ENCODE measurements at regions not wholly inside any gene's neighbourhood (a gene's known extent, or its start where the extent isn't known, plus 50 kb on each side); places are given as distances from the start of the nearest gene placed in this dataset.

- Mint-ChIP-seq H3K27me3 (ENCODE audit: low read depth) (no peaks in the 10 kb centered on the region), H3K9me3 (peaks cover 4% of the 10 kb centered on the region), H3K27ac (no peak overlapping the region), H3K4me1 (ENCODE audit: low read depth) (no peaks in the 10 kb centered on the region), H3K4me3 (no peak overlapping the region), H3K36me3 (ENCODE audit: low read depth) (no peaks in the 10 kb centered on the region)
Observed at GRCh38 chr12:19841451-19841850, 402.2 kb downstream of the AEBP2 start.

DNA sequence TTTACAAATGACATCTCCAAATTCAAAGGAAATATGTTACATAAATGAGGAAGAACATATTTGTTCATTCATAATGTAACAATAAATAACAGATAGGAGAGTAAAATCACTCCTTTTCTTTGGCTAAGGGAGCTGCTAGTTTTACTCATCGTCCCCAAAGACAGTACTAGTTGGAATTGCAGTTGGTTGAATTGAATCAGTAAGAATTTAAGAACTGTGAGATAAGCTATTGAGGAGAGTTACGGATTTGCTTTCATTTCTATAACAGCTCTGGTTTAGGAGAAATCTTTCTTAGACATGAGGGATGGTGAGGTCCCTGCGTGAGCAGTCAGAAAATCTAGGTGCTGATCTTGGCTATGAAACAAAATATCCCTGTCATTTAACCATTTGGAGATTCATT is 402.8 kb downstream of the AEBP2 start:
- Mint-ChIP-seq H3K27ac (no peak overlapping the region), H3K36me3 (ENCODE audit: low read depth) (no peaks in the 10 kb centered on the region), H3K9me3 (peaks cover 4% of the 10 kb centered on the region), H3K27me3 (ENCODE audit: low read depth) (no peaks in the 10 kb centered on the region), H3K4me1 (ENCODE audit: low read depth) (no peaks in the 10 kb centered on the region), H3K4me3 (no peak overlapping the region)

GRCh38 chr12:19844224-19844623 is 404.9 kb downstream of the AEBP2 start:
- no peaks in the 10 kb centered on the region for H3K36me3 Mint-ChIP-seq (ENCODE audit: low read depth)
- no peaks in the 10 kb centered on the region for H3K9me3 Mint-ChIP-seq
- no peaks in the 10 kb centered on the region for H3K27me3 Mint-ChIP-seq (ENCODE audit: low read depth)
- no peaks in the 10 kb centered on the region for H3K4me1 Mint-ChIP-seq (ENCODE audit: low read depth)
- no peak overlapping the region for H3K27ac Mint-ChIP-seq
- no peak overlapping the region for H3K4me3 Mint-ChIP-seq

DNA sequence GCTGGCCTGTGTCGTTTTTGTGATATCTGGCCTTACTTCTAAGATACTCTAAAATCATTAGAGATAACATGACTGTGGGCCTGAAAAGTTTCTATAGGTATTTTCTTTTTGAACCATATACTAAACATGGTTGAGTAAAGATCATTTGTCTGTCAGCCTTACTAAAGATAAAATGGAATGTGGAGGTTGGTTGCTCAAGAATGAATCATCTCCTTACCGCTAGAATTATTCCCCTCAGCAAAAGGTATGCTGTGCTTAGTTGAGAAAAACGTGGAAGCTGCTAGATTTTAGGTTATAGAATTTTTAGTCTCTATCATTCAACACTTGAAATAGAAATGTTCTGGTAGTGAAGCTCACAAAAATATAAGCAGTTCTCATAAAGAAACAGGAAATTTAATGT is 407.3 kb downstream of the AEBP2 start:
- no peaks in the 10 kb centered on the region for H3K4me1 Mint-ChIP-seq (ENCODE audit: low read depth)
- H3K4me3 Mint-ChIP-seq = no peak overlapping the region
- peaks cover 6% of the 10 kb centered on the region for H3K9me3 Mint-ChIP-seq
- H3K27ac Mint-ChIP-seq = no peak overlapping the region
- no peaks in the 10 kb centered on the region for H3K36me3 Mint-ChIP-seq (ENCODE audit: low read depth)
- no peaks in the 10 kb centered on the region for H3K27me3 Mint-ChIP-seq (ENCODE audit: low read depth)

DNA sequence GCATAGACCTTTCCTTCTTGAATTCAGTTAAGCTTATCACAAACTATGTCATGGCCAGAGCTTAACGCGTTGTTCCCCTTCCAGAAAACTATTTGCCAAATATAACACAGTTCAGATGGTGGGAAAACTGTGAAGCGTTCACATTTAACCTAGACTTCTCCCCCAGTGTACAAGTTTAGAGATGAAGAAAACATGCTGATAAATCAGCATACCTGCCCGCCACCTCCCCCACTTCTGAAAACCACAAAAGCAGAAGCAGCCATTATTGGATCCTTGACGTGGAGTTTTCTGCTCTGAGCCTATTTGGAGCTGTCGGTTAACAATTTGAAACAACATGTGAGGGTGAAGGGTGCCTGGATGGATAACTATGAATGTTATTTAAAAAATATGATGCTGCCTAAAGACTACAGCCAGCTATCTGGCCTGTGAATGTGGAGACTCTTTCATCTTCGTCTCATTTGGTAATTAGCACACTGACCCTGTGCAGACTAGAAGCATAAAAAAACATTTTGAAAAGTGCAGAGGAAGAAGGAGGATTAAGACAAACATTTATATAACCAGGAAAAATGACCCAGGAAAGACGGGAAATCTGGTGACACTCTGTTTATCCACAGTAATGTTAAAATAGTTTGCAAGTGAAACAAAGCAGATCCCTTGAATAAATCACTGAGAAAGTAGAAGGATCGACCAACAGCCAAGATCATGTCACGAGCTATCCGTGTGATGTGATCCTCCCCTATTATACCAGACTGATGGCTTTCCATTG is 408.2 kb downstream of the AEBP2 start:
- H3K27ac Mint-ChIP-seq = no peak overlapping the region
- no peaks in the 10 kb centered on the region for H3K36me3 Mint-ChIP-seq (ENCODE audit: low read depth)
- no peak overlapping the region for H3K4me3 Mint-ChIP-seq
- peaks cover 7% of the 10 kb centered on the region for H3K9me3 Mint-ChIP-seq
- no peaks in the 10 kb centered on the region for H3K27me3 Mint-ChIP-seq (ENCODE audit: low read depth)
- no peaks in the 10 kb centered on the region for H3K4me1 Mint-ChIP-seq (ENCODE audit: low read depth)

GRCh38 chr12:19848421-19848820 is 409.1 kb downstream of the AEBP2 start:
- Mint-ChIP-seq H3K27me3 (ENCODE audit: low read depth) (no peaks in the 10 kb centered on the region), H3K4me1 (ENCODE audit: low read depth) (no peaks in the 10 kb centered on the region)

DNA sequence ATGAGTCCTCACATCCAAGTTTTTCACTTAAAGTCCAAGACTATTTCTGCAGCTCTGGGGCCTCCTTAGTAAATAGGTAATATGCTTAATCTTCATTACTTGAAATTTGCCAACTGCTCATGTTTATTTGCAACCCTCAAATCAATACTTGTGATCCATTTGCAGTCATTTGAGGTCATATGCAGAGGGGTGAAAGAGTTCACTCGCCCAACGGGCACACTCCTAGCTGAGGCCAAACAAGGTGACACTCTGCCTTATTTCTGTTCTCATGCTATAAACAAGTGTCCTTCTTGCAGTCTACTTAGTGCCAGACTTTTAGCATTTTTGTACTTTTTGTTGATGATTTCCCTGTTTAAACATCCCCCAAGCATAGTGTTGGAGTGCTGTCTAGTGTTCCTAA is 409.9 kb downstream of the AEBP2 start:
- no peak overlapping the region for H3K4me3 Mint-ChIP-seq
- H3K36me3 Mint-ChIP-seq (ENCODE audit: low read depth) = no peaks in the 10 kb centered on the region
- no peaks in the 10 kb centered on the region for H3K27me3 Mint-ChIP-seq (ENCODE audit: low read depth)
- H3K9me3 Mint-ChIP-seq = peaks cover 14% of the 10 kb centered on the region
- H3K27ac Mint-ChIP-seq = no peak overlapping the region
- H3K4me1 Mint-ChIP-seq (ENCODE audit: low read depth) = no peaks in the 10 kb centered on the region

More at GRCh38 chr12:19848421-19848820, 409.1 kb downstream of the AEBP2 start:
- Mint-ChIP-seq H3K36me3 (ENCODE audit: low read depth) (no peaks in the 10 kb centered on the region), H3K4me3 (no peak overlapping the region), H3K27ac (no peak overlapping the region), H3K9me3 (peaks cover 14% of the 10 kb centered on the region)

- peaks cover 14% of the 10 kb centered on the region for H3K9me3 Mint-ChIP-seq
- no peaks in the 10 kb centered on the region for H3K36me3 Mint-ChIP-seq (ENCODE audit: low read depth)
- no peak overlapping the region for H3K4me3 Mint-ChIP-seq
- no peaks in the 10 kb centered on the region for H3K4me1 Mint-ChIP-seq (ENCODE audit: low read depth)
- H3K27me3 Mint-ChIP-seq (ENCODE audit: low read depth) = no peaks in the 10 kb centered on the region
- no peak overlapping the region for H3K27ac Mint-ChIP-seq
Observed at GRCh38 chr12:19850346-19851065, 411.2 kb downstream of the AEBP2 start.

GRCh38 chr12:19852100-19852855 is 413.0 kb downstream of the AEBP2 start:
- no peaks in the 10 kb centered on the region for H3K4me1 Mint-ChIP-seq (ENCODE audit: low read depth)
- H3K27ac Mint-ChIP-seq = no peak overlapping the region
- no peaks in the 10 kb centered on the region for H3K36me3 Mint-ChIP-seq (ENCODE audit: low read depth)
- no peaks in the 10 kb centered on the region for H3K27me3 Mint-ChIP-seq (ENCODE audit: low read depth)
- no peak overlapping the region for H3K4me3 Mint-ChIP-seq
- H3K9me3 Mint-ChIP-seq = peaks cover 21% of the 10 kb centered on the region

DNA sequence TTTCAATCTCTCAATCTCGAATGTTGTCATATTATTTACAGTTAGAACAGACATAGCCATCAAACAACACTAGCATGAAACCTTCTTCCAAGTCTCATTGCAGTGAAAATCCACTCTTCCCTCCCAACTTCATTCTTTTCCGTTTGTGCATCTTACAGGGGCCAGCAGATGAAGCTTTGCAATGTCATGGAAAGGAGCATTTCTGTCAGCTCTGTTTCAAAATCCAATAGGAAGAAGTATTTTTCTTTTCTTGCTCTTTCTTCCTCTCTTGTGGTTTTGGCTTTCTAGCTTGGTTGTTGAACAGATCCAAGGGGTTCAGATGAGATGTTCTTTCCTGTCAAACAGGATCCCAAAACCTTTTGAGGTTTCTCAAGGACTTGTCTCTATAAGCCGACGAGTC is 416.6 kb downstream of the AEBP2 start:
- H3K4me1 Mint-ChIP-seq (ENCODE audit: low read depth) = no peaks in the 10 kb centered on the region
- no peaks in the 10 kb centered on the region for H3K36me3 Mint-ChIP-seq (ENCODE audit: low read depth)
- peaks cover 15% of the 10 kb centered on the region for H3K9me3 Mint-ChIP-seq
- H3K27ac Mint-ChIP-seq = no peak overlapping the region
- no peaks in the 10 kb centered on the region for H3K27me3 Mint-ChIP-seq (ENCODE audit: low read depth)
- no peak overlapping the region for H3K4me3 Mint-ChIP-seq

GRCh38 chr12:19856389-19856788 is 417.1 kb downstream of the AEBP2 start:
- no peaks in the 10 kb centered on the region for H3K36me3 Mint-ChIP-seq (ENCODE audit: low read depth)
- H3K4me1 Mint-ChIP-seq (ENCODE audit: low read depth) = no peaks in the 10 kb centered on the region
- no peak overlapping the region for H3K27ac Mint-ChIP-seq
- H3K9me3 Mint-ChIP-seq = peaks cover 15% of the 10 kb centered on the region
- H3K27me3 Mint-ChIP-seq (ENCODE audit: low read depth) = no peaks in the 10 kb centered on the region
- H3K4me3 Mint-ChIP-seq = no peak overlapping the region

GRCh38 chr12:19857204-19857603 is 417.9 kb downstream of the AEBP2 start:
- Mint-ChIP-seq H3K27ac (no peak overlapping the region), H3K9me3 (peaks cover 15% of the 10 kb centered on the region), H3K36me3 (ENCODE audit: low read depth) (no peaks in the 10 kb centered on the region), H3K27me3 (ENCODE audit: low read depth) (no peaks in the 10 kb centered on the region), H3K4me3 (no peak overlapping the region), H3K4me1 (ENCODE audit: low read depth) (no peaks in the 10 kb centered on the region)

DNA sequence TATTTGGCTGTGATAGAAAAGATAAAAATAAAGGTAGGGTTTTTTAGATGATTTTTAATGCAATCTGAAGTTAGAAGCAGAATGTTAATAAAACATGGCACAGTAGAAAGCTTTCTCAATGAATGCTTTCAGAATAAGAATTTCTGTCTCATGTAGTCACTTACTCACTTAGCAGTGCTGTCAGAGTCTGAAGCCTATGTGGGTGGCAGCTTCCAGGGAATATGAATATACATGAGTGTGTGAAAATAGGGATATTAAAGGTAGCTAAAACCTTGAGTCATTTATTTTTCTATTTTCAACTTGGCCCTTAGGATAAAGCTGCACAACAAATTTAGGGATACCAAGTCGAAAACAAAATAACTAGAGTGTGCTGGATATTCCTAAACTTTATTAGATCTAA is 427.9 kb downstream of the AEBP2 start:
- Mint-ChIP-seq H3K4me1 (ENCODE audit: low read depth) (no peaks in the 10 kb centered on the region), H3K4me3 (no peak overlapping the region), H3K36me3 (ENCODE audit: low read depth) (no peaks in the 10 kb centered on the region), H3K27me3 (ENCODE audit: low read depth) (no peaks in the 10 kb centered on the region), H3K9me3 (no peaks in the 10 kb centered on the region), H3K27ac (no peak overlapping the region)

DNA sequence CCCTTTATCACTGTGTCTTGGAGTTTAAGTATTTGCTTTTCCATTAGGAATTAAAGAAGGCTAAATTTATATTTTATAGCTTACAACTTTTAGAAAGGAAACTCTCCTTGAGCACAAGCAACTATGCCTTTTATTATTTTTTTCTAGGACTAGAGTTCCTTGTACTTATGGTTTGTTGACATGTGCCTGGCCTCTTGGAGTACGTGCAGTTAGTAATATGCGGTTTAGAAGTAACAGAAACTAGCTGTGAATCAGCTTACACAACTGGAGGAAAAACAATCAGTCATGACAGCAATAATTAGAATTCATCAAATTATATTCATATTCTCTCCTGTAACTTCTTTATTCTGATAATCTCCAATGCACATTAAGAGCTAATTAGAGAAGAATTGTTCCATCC is 428.7 kb downstream of the AEBP2 start:
- H3K4me1 Mint-ChIP-seq (ENCODE audit: low read depth) = no peaks in the 10 kb centered on the region
- no peaks in the 10 kb centered on the region for H3K9me3 Mint-ChIP-seq
- H3K36me3 Mint-ChIP-seq (ENCODE audit: low read depth) = no peaks in the 10 kb centered on the region
- no peak overlapping the region for H3K4me3 Mint-ChIP-seq
- no peak overlapping the region for H3K27ac Mint-ChIP-seq
- no peaks in the 10 kb centered on the region for H3K27me3 Mint-ChIP-seq (ENCODE audit: low read depth)

DNA sequence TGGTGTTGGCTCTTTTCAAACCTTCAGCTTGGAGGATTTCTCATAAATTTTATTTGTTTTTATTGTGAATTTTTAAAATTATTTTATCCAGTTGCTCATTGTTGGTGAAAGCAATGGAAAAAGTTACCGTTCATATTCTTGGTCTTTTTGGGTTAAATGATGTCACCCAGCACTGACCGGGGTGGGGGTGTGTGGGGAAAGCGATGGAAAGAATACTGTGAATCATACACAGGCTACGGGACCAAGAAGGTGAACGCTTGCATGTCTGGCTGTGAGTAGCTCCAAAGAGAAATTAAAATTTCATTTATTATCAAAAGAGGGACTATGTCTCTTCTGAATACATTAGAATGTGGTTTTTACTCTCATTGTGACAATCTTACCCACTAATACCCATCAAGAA is 430.1 kb downstream of the AEBP2 start:
- Mint-ChIP-seq H3K27ac (no peak overlapping the region), H3K4me1 (ENCODE audit: low read depth) (no peaks in the 10 kb centered on the region), H3K4me3 (no peak overlapping the region), H3K9me3 (no peaks in the 10 kb centered on the region), H3K36me3 (ENCODE audit: low read depth) (no peaks in the 10 kb centered on the region), H3K27me3 (ENCODE audit: low read depth) (no peaks in the 10 kb centered on the region)
